ENCODE measurements at regions not wholly inside any gene's neighbourhood (a gene's known extent, or its start where the extent isn't known, plus 50 kb on each side); places are given as distances from the start of the nearest gene placed in this dataset.

DNA sequence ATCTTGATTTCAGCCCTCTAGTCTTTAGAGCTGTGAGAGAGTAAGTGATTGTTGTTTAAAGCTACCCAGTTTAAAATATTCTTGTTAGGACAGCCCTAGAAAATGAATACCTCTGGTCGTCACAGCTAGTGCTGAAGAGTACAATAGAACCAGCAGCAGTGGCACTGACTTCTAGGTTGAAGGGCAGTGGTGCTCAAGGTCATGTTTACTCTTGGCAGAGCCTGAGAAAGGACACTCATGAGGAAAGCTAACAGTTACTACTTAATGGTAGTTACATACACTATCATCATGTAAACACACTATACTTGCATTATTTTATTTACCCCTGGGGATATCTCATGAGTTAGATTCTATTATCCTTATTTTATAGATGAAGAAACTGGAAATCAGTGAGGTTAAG is 323.0 kb downstream of the SH2D4B start:
- TF ChIP-seq, protein P1, sequence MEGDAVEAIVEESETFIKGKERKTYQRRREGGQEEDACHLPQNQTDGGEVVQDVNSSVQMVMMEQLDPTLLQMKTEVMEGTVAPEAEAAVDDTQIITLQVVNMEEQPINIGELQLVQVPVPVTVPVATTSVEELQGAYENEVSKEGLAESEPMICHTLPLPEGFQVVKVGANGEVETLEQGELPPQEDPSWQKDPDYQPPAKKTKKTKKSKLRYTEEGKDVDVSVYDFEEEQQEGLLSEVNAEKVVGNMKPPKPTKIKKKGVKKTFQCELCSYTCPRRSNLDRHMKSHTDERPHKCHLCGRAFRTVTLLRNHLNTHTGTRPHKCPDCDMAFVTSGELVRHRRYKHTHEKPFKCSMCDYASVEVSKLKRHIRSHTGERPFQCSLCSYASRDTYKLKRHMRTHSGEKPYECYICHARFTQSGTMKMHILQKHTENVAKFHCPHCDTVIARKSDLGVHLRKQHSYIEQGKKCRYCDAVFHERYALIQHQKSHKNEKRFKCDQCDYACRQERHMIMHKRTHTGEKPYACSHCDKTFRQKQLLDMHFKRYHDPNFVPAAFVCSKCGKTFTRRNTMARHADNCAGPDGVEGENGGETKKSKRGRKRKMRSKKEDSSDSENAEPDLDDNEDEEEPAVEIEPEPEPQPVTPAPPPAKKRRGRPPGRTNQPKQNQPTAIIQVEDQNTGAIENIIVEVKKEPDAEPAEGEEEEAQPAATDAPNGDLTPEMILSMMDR (conservative IDR thresholded peaks at IDR 0.05 in 1 of 2, IDR thresholded peaks at IDR 0.05 in 1 of 2; ENCODE audit: low read depth in 1 of 2, low read length in 2 of 2), result no peak
- no peak for TF ChIP-seq EZH2 (IDR thresholded peaks at IDR 0.05; ENCODE audit: low read length, missing control alignments)

Measured in fibroblast of lung (primary cell).